BJ (cell line): ENCODE measurements at regions not wholly inside any gene's neighbourhood (a gene's known extent, or its start where the extent isn't known, plus 50 kb on each side); places are given as distances from the start of the nearest gene placed in this dataset.

Source experiments
- CTCF ChIA-PET: fragments of 350-600 bp; formaldehyde crosslinking; extraction: SDS; loops from one replicate; lab custom pipeline; 2021; ENCODE audit warnings: antibody characterized with exemption, inconsistent platforms; lab: Yijun Ruan, JAX
- POLR2A ChIA-PET: fragments of 300-600 bp; sonication (Branson Sonifier 250); formaldehyde crosslinking; extraction: SDS; loops from one replicate; lab custom pipeline; 2021; ENCODE audit warnings: antibody characterized with exemption; lab: Charles Lee
- DNase-seq: peaks from one replicate; pipeline ENCODE4 v3.0.0-alpha.2; 2011; ENCODE audit warnings: low read depth
- H3K27me3 ChIP-seq: 2 replicates; pipeline ENCODE4 v1.6.0; 2011; ENCODE audit warnings: low read length; ENCODE audit not compliant: control insufficient read depth, insufficient read depth
- H3K36me3 ChIP-seq: 2 replicates; pipeline ENCODE4 v1.5.1; 2011; ENCODE audit warnings: low read length; ENCODE audit not compliant: control insufficient read depth, insufficient read depth
- H3K4me3 ChIP-seq: 2 replicates; pipeline ENCODE4 v1.5.1; 2011; ENCODE audit warnings: low read depth, mild to moderate bottlenecking, control low read depth, low read length
- TF ChIP-seq, protein P1 (sequence below): IDR thresholded peaks from 2 replicates; pipeline ENCODE4 v1.5.1; 2011; ENCODE audit warnings: low read depth, mild to moderate bottlenecking, control low read depth, inconsistent platforms, low read length, moderate library complexity; ENCODE audit not compliant: insufficient read depth

DNA sequence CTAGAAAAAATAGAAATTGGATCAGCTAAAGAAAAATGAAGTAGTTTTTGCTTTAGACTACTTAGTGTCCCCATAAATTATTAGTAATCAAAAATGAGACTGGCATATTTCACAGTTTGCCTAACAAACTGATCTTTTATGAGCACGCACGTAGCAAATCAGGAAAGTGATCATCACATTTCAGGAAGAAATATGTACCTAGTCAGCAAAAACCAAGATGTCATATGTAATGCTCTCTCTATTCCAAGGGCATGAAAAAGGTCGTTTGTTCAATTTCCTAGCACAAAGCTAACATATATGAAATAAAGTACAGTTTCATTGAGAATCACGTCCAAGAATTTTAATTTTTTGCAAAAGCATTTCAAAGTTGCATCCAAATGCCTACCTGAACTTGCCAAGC lies 600.4 kb upstream of the CHAC2 start:
- DNase-seq: no peak
- Histone ChIP-seq H3K27me3 (no peaks in the 10 kb centered on the region), H3K4me3 (no peak overlapping the region), H3K36me3 (no peaks in the 10 kb centered on the region)
- TF ChIP-seq, protein P1, sequence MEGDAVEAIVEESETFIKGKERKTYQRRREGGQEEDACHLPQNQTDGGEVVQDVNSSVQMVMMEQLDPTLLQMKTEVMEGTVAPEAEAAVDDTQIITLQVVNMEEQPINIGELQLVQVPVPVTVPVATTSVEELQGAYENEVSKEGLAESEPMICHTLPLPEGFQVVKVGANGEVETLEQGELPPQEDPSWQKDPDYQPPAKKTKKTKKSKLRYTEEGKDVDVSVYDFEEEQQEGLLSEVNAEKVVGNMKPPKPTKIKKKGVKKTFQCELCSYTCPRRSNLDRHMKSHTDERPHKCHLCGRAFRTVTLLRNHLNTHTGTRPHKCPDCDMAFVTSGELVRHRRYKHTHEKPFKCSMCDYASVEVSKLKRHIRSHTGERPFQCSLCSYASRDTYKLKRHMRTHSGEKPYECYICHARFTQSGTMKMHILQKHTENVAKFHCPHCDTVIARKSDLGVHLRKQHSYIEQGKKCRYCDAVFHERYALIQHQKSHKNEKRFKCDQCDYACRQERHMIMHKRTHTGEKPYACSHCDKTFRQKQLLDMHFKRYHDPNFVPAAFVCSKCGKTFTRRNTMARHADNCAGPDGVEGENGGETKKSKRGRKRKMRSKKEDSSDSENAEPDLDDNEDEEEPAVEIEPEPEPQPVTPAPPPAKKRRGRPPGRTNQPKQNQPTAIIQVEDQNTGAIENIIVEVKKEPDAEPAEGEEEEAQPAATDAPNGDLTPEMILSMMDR: no peak
- ChIA-PET CTCF (no interaction called here), POLR2A (no interaction called here)

DNA sequence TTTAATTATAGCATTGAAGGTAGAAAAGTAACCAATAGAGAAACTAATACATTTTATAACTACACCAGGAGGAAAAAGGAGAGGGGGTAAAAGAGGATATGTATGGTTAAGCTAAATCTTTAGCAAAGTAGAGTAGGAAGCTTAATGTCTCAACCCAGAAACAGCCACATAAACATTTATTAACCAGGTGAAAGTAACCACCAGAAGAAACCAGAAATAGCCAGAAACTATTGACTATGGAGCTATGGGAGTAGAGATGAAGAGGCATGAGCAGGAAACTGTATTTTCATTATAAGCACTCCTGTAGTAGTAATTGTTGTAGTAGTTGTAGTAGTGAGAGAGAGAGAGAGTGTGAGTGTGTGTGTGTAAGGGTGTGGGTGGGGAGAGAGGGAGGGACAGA lies 617.5 kb upstream of the CHAC2 start:
- CTCF ChIA-PET: interaction anchor here (1.4 kb wide), 1 partner anchor 11 kb away, joined by 3 read pairs; no protein-coding TSS in a partner anchor
- H3K36me3 ChIP-seq: no peaks in the 10 kb centered on the region
- no peaks in the 10 kb centered on the region for H3K27me3 ChIP-seq
- POLR2A ChIA-PET: no interaction called here
- DNase-seq: no peak
- TF ChIP-seq, protein P1: no peak
- no peak overlapping the region for H3K4me3 ChIP-seq

DNA sequence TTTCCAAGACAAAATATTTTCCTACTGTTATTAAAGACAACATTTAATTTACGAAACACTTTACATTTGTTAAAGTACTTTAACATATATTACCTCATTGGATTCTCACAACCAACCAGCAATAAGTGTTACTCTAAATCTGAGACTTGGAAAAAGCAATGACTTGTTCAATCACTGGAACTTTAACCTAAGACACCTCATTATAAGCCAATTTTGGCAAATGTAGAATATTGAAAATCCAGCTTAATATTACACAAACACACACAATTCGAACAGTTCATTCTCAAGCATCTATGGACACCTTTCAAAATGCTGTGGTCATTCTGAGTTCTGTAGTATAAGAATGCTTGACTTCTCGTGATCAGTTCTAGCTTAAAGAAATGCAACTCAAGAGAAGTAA lies 619.4 kb upstream of the CHAC2 start:
- Histone ChIP-seq H3K27me3 (no peaks in the 10 kb centered on the region), H3K4me3 (no peak overlapping the region), H3K36me3 (no peaks in the 10 kb centered on the region)
- ChIA-PET CTCF (no interaction called here), POLR2A (no interaction called here)
- TF ChIP-seq, protein P1: no peak
- DNase-seq: no peak

DNA sequence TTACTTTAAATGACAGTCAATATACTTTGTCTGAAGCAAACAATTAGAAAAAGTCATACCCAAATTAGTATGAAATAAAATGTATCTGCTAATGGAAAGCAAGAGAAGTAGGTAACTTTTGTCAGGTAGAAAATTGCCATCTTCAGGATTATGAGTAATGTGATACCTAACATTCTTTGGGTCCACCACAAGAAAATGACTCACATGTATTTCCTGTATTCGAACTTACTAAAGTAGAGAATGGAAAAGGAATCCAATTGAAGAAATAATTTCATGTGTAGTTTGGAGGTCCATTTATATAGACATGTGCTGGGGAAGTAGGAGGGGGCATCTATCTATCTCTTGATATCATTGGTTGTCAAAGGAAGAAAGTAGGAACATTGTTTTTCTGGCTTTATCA lies 636.2 kb upstream of the CHAC2 start:
- Histone ChIP-seq H3K36me3 (no peaks in the 10 kb centered on the region), H3K27me3 (no peaks in the 10 kb centered on the region), H3K4me3 (no peak overlapping the region)
- ChIA-PET POLR2A (no interaction called here), CTCF (no interaction called here)
- TF ChIP-seq, protein P1: no peak
- DNase-seq: no peak

DNA sequence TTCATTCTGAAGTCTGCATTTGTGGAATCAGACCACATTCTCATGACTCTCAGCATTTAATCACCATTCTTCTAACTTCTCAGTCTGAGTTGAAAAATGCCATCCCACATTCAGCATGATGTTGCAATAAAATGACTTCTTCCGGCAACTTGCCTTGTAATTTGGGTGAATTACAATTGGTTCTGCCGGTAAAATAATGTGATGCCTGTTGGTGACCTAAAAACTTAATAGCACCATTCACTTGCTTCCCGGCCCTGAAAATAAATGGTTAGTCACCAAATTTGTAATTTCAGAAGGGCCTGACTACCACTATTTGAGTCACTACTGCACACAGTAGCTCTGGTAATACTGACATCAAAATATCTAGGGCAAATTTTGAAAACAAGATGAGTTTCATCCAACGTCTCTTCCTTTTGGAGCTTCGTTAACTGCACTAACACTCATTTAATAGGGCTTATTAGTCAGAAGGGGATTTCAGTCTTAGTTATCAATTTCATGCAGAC lies 637.1 kb upstream of the CHAC2 start:
- Histone ChIP-seq H3K27me3 (no peaks in the 10 kb centered on the region), H3K36me3 (no peaks in the 10 kb centered on the region), H3K4me3 (no peak overlapping the region)
- CTCF ChIA-PET: no interaction called here
- DNase-seq: peak; percentile 33
- POLR2A ChIA-PET: no interaction called here
- TF ChIP-seq, protein P1: no peak
